ENCODE measurements at regions not wholly inside any gene's neighbourhood (a gene's known extent, or its start where the extent isn't known, plus 50 kb on each side); places are given as distances from the start of the nearest gene placed in this dataset.

DNA sequence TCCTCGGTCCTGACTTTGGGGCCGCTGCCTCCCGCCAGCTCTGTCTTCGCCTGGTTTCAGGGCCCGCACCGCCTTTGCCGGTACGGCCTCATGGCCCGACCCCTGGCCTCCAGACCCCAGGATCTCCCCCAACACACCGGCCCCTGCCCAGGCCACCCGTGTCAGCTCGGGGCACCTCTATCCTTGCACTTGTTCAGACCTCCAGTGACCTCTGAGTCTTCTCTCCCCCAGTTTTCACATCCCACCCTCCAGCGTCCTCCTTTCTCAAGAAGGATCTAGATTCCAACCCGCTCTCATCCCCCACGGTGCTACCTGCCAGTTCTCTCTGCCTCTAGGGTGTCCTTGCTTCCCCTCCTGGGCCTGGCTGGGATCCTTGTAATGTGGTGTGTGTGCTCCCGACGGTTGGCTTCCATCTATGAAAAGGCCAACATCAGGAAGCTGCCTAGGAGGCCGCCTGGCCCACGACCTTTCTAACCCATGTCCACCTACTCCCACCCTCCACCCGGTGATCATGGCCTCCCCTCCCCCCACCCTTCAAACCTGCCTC, 61.1 kb downstream of the SPATA31C2 start:
- Histone ChIP-seq H3K27ac (ENCODE audit: low read length) (no peak overlapping the region), H2AFZ (ENCODE audit: low read length) (no peak overlapping the region), H3K4me3 (ENCODE audit: low read length) (no peak overlapping the region), H3F3A (ENCODE audit: insufficient read depth, low read length) (no peaks in the 10 kb centered on the region), H4K20me1 (ENCODE audit: insufficient read depth, low read length) (no peaks in the 10 kb centered on the region), H3K4me2 (ENCODE audit: low read depth, low read length) (no peak overlapping the region), H3K4me1 (ENCODE audit: low read length) (no peaks in the 10 kb centered on the region), H3K27me3 (replicated peaks; ENCODE audit: insufficient read depth, low read length) (no peaks in the 10 kb centered on the region), H3K9me2 (replicated peaks; ENCODE audit: insufficient read depth, low read length) (no peaks in the 10 kb centered on the region), H3K9ac (ENCODE audit: low read length) (no peak overlapping the region), H3K9me3 (replicated peaks; ENCODE audit: insufficient read depth, low read length) (no peaks in the 10 kb centered on the region), H3K36me3 (replicated peaks; ENCODE audit: insufficient read depth, low read length) (no peaks in the 10 kb centered on the region), H3K79me2 (ENCODE audit: low read length) (no peaks in the 10 kb centered on the region)
- TF ChIP-seq, protein P1, sequence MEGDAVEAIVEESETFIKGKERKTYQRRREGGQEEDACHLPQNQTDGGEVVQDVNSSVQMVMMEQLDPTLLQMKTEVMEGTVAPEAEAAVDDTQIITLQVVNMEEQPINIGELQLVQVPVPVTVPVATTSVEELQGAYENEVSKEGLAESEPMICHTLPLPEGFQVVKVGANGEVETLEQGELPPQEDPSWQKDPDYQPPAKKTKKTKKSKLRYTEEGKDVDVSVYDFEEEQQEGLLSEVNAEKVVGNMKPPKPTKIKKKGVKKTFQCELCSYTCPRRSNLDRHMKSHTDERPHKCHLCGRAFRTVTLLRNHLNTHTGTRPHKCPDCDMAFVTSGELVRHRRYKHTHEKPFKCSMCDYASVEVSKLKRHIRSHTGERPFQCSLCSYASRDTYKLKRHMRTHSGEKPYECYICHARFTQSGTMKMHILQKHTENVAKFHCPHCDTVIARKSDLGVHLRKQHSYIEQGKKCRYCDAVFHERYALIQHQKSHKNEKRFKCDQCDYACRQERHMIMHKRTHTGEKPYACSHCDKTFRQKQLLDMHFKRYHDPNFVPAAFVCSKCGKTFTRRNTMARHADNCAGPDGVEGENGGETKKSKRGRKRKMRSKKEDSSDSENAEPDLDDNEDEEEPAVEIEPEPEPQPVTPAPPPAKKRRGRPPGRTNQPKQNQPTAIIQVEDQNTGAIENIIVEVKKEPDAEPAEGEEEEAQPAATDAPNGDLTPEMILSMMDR (IDR thresholded peaks at IDR 0.05; ENCODE audit: low read length), result no peak
- DNase-seq, result no peak

DNA sequence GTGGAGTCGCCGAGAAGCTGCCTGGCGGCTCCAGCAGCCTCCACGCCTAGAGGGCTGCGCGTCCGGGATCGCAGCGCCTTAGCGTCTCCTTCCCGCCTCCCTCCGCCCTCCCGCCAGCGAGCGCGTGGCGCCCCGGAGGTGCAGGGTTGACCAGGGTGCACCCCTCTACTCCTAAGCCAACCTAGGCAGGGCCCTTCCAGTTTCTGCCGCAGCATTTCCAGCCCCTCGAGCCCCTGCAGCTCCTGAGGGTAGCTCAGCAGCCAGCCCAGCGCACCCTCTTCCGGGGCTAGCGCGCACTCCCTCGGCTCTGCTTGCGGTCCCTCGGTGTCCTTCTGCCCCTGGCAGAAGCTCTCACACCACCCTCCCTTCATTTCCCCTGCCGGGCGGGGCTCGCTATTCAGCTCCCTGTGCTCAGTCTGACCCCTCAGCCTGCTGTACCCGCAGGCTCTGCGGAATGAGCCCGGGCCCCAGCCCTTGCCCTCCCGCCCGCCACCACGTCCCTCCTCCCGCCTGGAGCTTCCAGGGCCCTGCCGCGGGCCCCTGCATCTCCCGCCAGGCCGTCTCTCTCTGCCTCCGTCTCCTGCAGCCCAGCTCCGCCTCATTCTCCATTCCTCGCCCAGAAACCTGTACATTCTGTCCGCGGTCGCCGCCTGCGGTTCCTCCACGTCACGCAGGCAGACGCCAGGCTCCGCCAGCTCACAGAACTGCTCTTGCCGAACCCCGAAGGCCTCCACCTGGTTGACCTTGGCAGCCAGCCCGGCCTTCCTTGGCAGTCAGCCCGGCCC, 61.8 kb downstream of the SPATA31C2 start:
- TF ChIP-seq EZH2 (optimal IDR thresholded peaks at IDR 0.05; ENCODE audit: low read depth, low read length) (no peak), EZH2phosphoT487 (IDR thresholded peaks at IDR 0.05; ENCODE audit: low read length) (no peak)
- TF ChIP-seq, protein P1 (IDR thresholded peaks at IDR 0.05; ENCODE audit: low read length), result no peak
- H3F3A ChIP-seq (ENCODE audit: insufficient read depth, low read length), result no peaks in the 10 kb centered on the region
- H3K4me2 ChIP-seq (ENCODE audit: low read depth, low read length), result peak overlapping the region; percentile 43; the same call in 1 of the 2 replicates
- no peaks in the 10 kb centered on the region for H3K9me3 ChIP-seq (replicated peaks; ENCODE audit: insufficient read depth, low read length)
- no peaks in the 10 kb centered on the region for H3K36me3 ChIP-seq (replicated peaks; ENCODE audit: insufficient read depth, low read length)
- peak overlapping the region; percentile 31; the same call in 1 of the 2 replicates for H2AFZ ChIP-seq (ENCODE audit: low read length)
- H3K27me3 ChIP-seq (replicated peaks; ENCODE audit: insufficient read depth, low read length), result no peaks in the 10 kb centered on the region
- no peaks in the 10 kb centered on the region for H3K79me2 ChIP-seq (ENCODE audit: low read length)
- peak; percentile 39 for DNase-seq
- peak overlapping the region; percentile 44; the same call in 1 of the 2 replicates for H3K4me3 ChIP-seq (ENCODE audit: low read length)
- no peaks in the 10 kb centered on the region for H4K20me1 ChIP-seq (ENCODE audit: insufficient read depth, low read length)
- H3K4me1 ChIP-seq (ENCODE audit: low read length), result no peaks in the 10 kb centered on the region
- no peak overlapping the region for H3K9ac ChIP-seq (ENCODE audit: low read length)
- H3K9me2 ChIP-seq (replicated peaks; ENCODE audit: insufficient read depth, low read length), result no peaks in the 10 kb centered on the region
- no peak overlapping the region for H3K27ac ChIP-seq (ENCODE audit: low read length)

DNA sequence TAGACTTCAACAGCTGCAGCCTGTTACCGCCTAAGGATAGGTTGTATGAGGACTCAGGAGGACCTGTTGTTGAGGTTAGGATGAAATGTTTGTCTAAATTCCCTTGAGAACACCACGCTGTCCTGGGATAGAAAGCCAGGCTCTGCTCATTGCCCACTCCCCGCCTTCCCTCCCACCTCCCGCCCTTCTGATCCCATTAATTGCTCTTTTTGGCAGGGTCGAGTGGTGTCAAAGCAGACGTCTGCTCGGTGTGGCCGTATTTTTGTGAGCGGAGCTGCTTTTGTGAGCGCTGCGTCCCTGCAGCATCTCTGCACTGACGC, 62.3 kb downstream of the SPATA31C2 start:
- DNase-seq, result no peak
- Histone ChIP-seq H3K9me2 (replicated peaks; ENCODE audit: insufficient read depth, low read length) (no peaks in the 10 kb centered on the region), H3K4me3 (ENCODE audit: low read length) (peak overlapping the region; percentile 44; the same call in 1 of the 2 replicates), H3K4me2 (ENCODE audit: low read depth, low read length) (peak overlapping the region; percentile 43; the same call in 1 of the 2 replicates), H3K9ac (ENCODE audit: low read length) (no peak overlapping the region), H3K9me3 (replicated peaks; ENCODE audit: insufficient read depth, low read length) (no peaks in the 10 kb centered on the region), H3K4me1 (ENCODE audit: low read length) (no peaks in the 10 kb centered on the region), H3K36me3 (replicated peaks; ENCODE audit: insufficient read depth, low read length) (no peaks in the 10 kb centered on the region), H3F3A (ENCODE audit: insufficient read depth, low read length) (no peaks in the 10 kb centered on the region), H4K20me1 (ENCODE audit: insufficient read depth, low read length) (no peaks in the 10 kb centered on the region), H3K27me3 (replicated peaks; ENCODE audit: insufficient read depth, low read length) (no peaks in the 10 kb centered on the region), H3K27ac (ENCODE audit: low read length) (no peak overlapping the region), H2AFZ (ENCODE audit: low read length) (peak overlapping the region; percentile 31; the same call in 1 of the 2 replicates), H3K79me2 (ENCODE audit: low read length) (no peaks in the 10 kb centered on the region)
- TF ChIP-seq, protein P1 (IDR thresholded peaks at IDR 0.05; ENCODE audit: low read length), result no peak
- TF ChIP-seq EZH2phosphoT487 (IDR thresholded peaks at IDR 0.05; ENCODE audit: low read length) (no peak), EZH2 (optimal IDR thresholded peaks at IDR 0.05; ENCODE audit: low read depth, low read length) (no peak)

Measured in MM.1S (cell line).